OCI-LY1 (cell line): ENCODE measurements at regions not wholly inside any gene's neighbourhood (a gene's known extent, or its start where the extent isn't known, plus 50 kb on each side); places are given as distances from the start of the nearest gene placed in this dataset.

ENCODE experiments used
- H2AFZ ChIP-seq: fragments of 200-600 bp; sonication (generic), shearing (Covaris generic); 2 replicates; pipeline ENCODE4 v1.6.0; 2014; ENCODE audit warnings: antibody characterized with exemption, mild to moderate bottlenecking, low read length
- H3F3A ChIP-seq: fragments of 200-600 bp; sonication (generic), shearing (Covaris generic); 2 replicates; pipeline ENCODE4 v1.6.0; 2014; ENCODE audit warnings: mild to moderate bottlenecking, antibody characterized with exemption, low read length, moderate library complexity; ENCODE audit not compliant: insufficient read depth
- H3K27ac ChIP-seq: fragments of 200-600 bp; sonication (generic); 2 replicates; pipeline ENCODE4 v1.5.1; 2014; ENCODE audit warnings: low read length, mixed run types, mild to moderate bottlenecking, low read depth; ENCODE audit not compliant: poor library complexity, severe bottlenecking
- H3K27me3 ChIP-seq: fragments of 200-600 bp; sonication (generic); 2 replicates; pipeline ENCODE4 v1.6.0; 2014; ENCODE audit warnings: antibody characterized with exemption, mild to moderate bottlenecking, low read length, moderate library complexity; ENCODE audit not compliant: insufficient read depth
- H3K36me3 ChIP-seq: fragments of 200-600 bp; sonication (generic); 2 replicates; pipeline ENCODE4 v1.6.1; 2014; ENCODE audit warnings: mild to moderate bottlenecking, antibody characterized with exemption, low read length, moderate library complexity, mixed read lengths; ENCODE audit not compliant: insufficient read depth
- H3K4me1 ChIP-seq: fragments of 200-600 bp; sonication (generic); 2 replicates; pipeline ENCODE4 v1.5.1; 2014; ENCODE audit warnings: mild to moderate bottlenecking, low read length, moderate library complexity; ENCODE audit not compliant: insufficient read depth, severe bottlenecking
- H3K4me2 ChIP-seq: fragments of 200-600 bp; sonication (generic), shearing (Covaris generic); 2 replicates; pipeline ENCODE4 v1.6.1; 2014; ENCODE audit warnings: low read length
- H3K4me3 ChIP-seq: fragments of 200-600 bp; sonication (generic); 2 replicates; pipeline ENCODE4 v1.5.1; 2014; ENCODE audit warnings: low read length, low read depth, mild to moderate bottlenecking, mixed read lengths; ENCODE audit not compliant: poor library complexity, severe bottlenecking
- H3K79me2 ChIP-seq: fragments of 200-600 bp; shearing (Covaris generic); 2 replicates; pipeline ENCODE4 v1.6.1; 2016; ENCODE audit warnings: mixed run types, low read length, mixed read lengths; ENCODE audit not compliant: insufficient read depth
- H3K9ac ChIP-seq: fragments of 200-600 bp; sonication (generic), shearing (Covaris generic); 2 replicates; pipeline ENCODE4 v1.6.1; 2014; ENCODE audit warnings: mild to moderate bottlenecking, low read length, mixed read lengths
- H3K9me2 ChIP-seq: fragments of 200-600 bp; sonication (generic), shearing (Covaris generic); 2 replicates; pipeline ENCODE4 v1.6.1; 2014; ENCODE audit warnings: low read depth, mild to moderate bottlenecking, low read length, mixed read lengths
- H3K9me3 ChIP-seq: fragments of 200-600 bp; shearing (Covaris generic); 2 replicates; pipeline ENCODE4 v1.6.1; 2014; ENCODE audit warnings: low read length, mixed read lengths
- H4K20me1 ChIP-seq: fragments of 200-600 bp; sonication (generic), shearing (Covaris generic); 2 replicates; pipeline ENCODE4 v1.6.0; 2016; ENCODE audit warnings: mild to moderate bottlenecking, low read length; ENCODE audit not compliant: insufficient read depth
- CTCF ChIP-seq: fragments of 200-600 bp; sonication (generic), shearing (Covaris generic); IDR thresholded peaks from 2 replicates; pipeline ENCODE4 v1.5.1; 2017; ENCODE audit warnings: mild to moderate bottlenecking, antibody characterized with exemption, low read length, moderate library complexity, mixed read lengths
- EZH2 ChIP-seq: fragments of 200-600 bp; sonication (generic), shearing (Covaris generic); IDR thresholded peaks from 2 replicates; pipeline ENCODE4 v1.8.0; 2017; ENCODE audit warnings: borderline replicate concordance, mixed run types, mild to moderate bottlenecking, antibody characterized with exemption, low read length, moderate library complexity, mixed read lengths

DNA sequence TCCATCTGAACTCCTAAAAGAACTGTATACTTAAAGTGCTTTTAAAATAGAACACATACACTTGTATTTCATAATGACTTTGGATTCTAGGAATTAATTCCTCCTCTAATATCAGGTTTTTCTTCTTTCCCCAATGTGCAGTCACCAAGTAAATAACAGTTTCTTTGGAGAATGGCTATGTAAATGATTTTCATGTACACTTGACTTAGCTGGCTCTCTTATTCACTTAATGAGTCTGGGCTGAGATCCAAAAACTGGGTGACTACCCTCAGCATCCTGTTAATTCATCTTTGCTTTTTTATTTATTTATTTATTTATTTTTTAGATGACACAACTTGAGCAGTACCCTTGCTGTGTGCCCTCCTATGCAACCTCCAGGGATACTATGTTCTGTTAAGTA is 1003.7 kb downstream of the SLITRK1 start:
- H3K9me3 ChIP-seq = no peaks in the 10 kb centered on the region
- H4K20me1 ChIP-seq = no peaks in the 10 kb centered on the region
- no peaks in the 10 kb centered on the region for H3K27me3 ChIP-seq
- no peaks in the 10 kb centered on the region for H3K9me2 ChIP-seq
- H2AFZ ChIP-seq = no peak overlapping the region
- H3F3A ChIP-seq = no peaks in the 10 kb centered on the region
- TF ChIP-seq EZH2 (no peak), CTCF (no peak)
- H3K4me3 ChIP-seq = no peak overlapping the region
- H3K4me2 ChIP-seq = no peak overlapping the region
- H3K36me3 ChIP-seq = no peaks in the 10 kb centered on the region
- no peaks in the 10 kb centered on the region for H3K4me1 ChIP-seq
- H3K79me2 ChIP-seq = no peaks in the 10 kb centered on the region
- H3K27ac ChIP-seq = no peak overlapping the region
- H3K9ac ChIP-seq = no peak overlapping the region

DNA sequence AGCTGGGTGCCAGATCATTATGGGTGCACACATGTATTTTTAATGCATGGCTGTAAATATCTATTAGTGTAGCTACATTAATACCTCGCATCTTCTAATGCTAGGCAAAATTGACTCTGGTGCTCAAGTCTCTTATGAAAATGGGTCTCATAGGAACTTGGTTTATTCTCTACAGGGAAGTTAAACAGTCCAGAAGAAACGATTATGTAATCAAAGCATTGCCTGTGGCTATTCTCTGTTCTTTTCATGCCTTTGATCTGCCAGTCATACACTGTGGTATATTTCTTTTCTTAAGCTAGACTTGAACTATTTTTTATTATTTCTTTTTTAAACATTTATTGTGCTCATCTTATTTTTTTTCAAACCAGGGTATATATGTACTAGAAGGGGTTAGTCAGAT is 1015.0 kb downstream of the SLITRK1 start:
- Histone ChIP-seq H3K9me3 (no peaks in the 10 kb centered on the region), H3K36me3 (no peaks in the 10 kb centered on the region)
- TF ChIP-seq EZH2 (no peak), CTCF (no peak)

DNA sequence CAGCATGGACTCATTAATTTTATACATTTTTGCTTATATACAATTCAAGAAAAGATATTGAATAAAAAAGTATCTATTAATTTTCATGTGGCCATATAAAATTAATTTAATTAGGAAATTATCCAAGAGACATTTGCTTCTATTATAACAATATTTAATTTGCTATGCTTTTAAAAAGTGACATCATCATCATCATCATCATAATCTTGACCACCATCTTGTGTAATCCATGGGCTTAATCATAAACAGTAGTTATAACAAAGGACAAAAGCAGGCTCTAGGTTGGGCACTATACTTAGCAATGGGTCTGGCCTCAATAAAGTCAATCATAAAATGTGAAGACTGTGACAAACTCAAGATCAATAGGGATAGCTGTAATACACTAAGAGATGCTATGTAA is 1031.6 kb downstream of the SLITRK1 start:
- TF ChIP-seq CTCF = no peak
- TF ChIP-seq EZH2 = no peak
- no peak overlapping the region for H2AFZ ChIP-seq
- no peaks in the 10 kb centered on the region for H3K27me3 ChIP-seq
- no peaks in the 10 kb centered on the region for H3K36me3 ChIP-seq
- no peaks in the 10 kb centered on the region for H3F3A ChIP-seq
- no peaks in the 10 kb centered on the region for H3K9me3 ChIP-seq
- H3K79me2 ChIP-seq = no peaks in the 10 kb centered on the region
- H3K4me3 ChIP-seq = no peak overlapping the region
- H3K9me2 ChIP-seq = no peaks in the 10 kb centered on the region
- H3K27ac ChIP-seq = no peak overlapping the region
- no peak overlapping the region for H3K4me2 ChIP-seq
- no peak overlapping the region for H3K9ac ChIP-seq
- no peaks in the 10 kb centered on the region for H4K20me1 ChIP-seq
- H3K4me1 ChIP-seq = no peaks in the 10 kb centered on the region

More for the DNA sequence above, 1015.0 kb downstream of the SLITRK1 start:
- no peak overlapping the region for H3K4me3 ChIP-seq
- no peak overlapping the region for H3K4me2 ChIP-seq
- no peaks in the 10 kb centered on the region for H3K27me3 ChIP-seq
- H3K27ac ChIP-seq = no peak overlapping the region
- no peaks in the 10 kb centered on the region for H3K9me2 ChIP-seq
- no peaks in the 10 kb centered on the region for H4K20me1 ChIP-seq
- no peaks in the 10 kb centered on the region for H3K4me1 ChIP-seq
- H2AFZ ChIP-seq = no peak overlapping the region
- H3F3A ChIP-seq = no peaks in the 10 kb centered on the region
- H3K79me2 ChIP-seq = no peaks in the 10 kb centered on the region
- no peak overlapping the region for H3K9ac ChIP-seq
